DND-41 (cell line): ENCODE measurements at regions not wholly inside any gene's neighbourhood (a gene's known extent, or its start where the extent isn't known, plus 50 kb on each side); places are given as distances from the start of the nearest gene placed in this dataset.

Source experiments
- EZH2 ChIP-seq: IDR thresholded peaks from 3 replicates; pipeline ENCODE4 v1.6.1; 2012; ENCODE audit warnings: borderline replicate concordance, low read depth, mild to moderate bottlenecking, moderate library complexity, low read length, inconsistent platforms; ENCODE audit not compliant: severe bottlenecking
- TF ChIP-seq, protein P1 (sequence below): IDR thresholded peaks from 2 replicates; pipeline ENCODE4 v1.5.1; 2012; ENCODE audit warnings: borderline replicate concordance, low read length, moderate library complexity, mild to moderate bottlenecking; ENCODE audit not compliant: poor library complexity, severe bottlenecking; ENCODE audit errors: extremely low read depth

DNA sequence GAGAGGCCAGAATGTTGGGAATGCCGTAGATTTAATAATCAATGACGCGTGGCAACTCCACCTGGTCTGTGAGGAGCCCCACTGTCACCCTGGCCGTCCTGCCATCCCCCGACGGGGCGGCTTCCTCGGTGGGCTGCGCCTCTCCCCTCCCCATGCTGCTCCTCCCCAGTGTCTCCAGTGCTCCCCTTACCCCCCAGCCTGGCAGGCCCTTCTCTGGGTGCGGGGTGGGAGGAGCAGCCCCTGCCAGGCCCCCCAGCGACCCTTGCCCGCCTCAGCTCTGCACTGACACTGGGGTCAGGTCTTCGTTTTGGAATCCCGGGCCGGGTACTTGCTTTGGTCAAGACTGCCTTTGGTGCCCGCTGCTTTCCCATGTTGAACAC, 82.3 kb upstream of the FRMD1 start:
- no peak for TF ChIP-seq EZH2
- TF ChIP-seq, protein P1, sequence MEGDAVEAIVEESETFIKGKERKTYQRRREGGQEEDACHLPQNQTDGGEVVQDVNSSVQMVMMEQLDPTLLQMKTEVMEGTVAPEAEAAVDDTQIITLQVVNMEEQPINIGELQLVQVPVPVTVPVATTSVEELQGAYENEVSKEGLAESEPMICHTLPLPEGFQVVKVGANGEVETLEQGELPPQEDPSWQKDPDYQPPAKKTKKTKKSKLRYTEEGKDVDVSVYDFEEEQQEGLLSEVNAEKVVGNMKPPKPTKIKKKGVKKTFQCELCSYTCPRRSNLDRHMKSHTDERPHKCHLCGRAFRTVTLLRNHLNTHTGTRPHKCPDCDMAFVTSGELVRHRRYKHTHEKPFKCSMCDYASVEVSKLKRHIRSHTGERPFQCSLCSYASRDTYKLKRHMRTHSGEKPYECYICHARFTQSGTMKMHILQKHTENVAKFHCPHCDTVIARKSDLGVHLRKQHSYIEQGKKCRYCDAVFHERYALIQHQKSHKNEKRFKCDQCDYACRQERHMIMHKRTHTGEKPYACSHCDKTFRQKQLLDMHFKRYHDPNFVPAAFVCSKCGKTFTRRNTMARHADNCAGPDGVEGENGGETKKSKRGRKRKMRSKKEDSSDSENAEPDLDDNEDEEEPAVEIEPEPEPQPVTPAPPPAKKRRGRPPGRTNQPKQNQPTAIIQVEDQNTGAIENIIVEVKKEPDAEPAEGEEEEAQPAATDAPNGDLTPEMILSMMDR: no peak
